HG03196 (cell line): ENCODE measurements at regions not wholly inside any gene's neighbourhood (a gene's known extent, or its start where the extent isn't known, plus 50 kb on each side); places are given as distances from the start of the nearest gene placed in this dataset.

Experiments used
- ATAC-seq: cut with Tn5 transposase; IDR thresholded peaks from one replicate; pipeline ENCODE4 v1.9.1; 2021; ENCODE audit not compliant: unreplicated experiment

- no peak for ATAC-seq
Observed at GRCh38 chr6:134744301-134744700, 205.6 kb downstream of the ALDH8A1 start.

- ATAC-seq: no peak
Observed at GRCh38 chr6:134741200-134741536, 208.7 kb downstream of the ALDH8A1 start.

GRCh38 chr6:134740473-134741199 lies 209.3 kb downstream of the ALDH8A1 start:
- no peak for ATAC-seq

- ATAC-seq: no peak
Observed at GRCh38 chr6:134740027-134740373, 209.9 kb downstream of the ALDH8A1 start.

- ATAC-seq: no peak
Observed at GRCh38 chr6:134739299-134740026, 210.4 kb downstream of the ALDH8A1 start.

GRCh38 chr6:134738211-134738885 lies 211.6 kb downstream of the ALDH8A1 start:
- ATAC-seq: no peak

- no peak for ATAC-seq
Observed at GRCh38 chr6:134735461-134735860, 214.4 kb downstream of the ALDH8A1 start.

GRCh38 chr6:134734312-134734869 lies 215.5 kb downstream of the ALDH8A1 start:
- ATAC-seq: no peak

GRCh38 chr6:134733801-134734200 lies 216.1 kb downstream of the ALDH8A1 start:
- ATAC-seq: no peak

- no peak for ATAC-seq
Observed at GRCh38 chr6:134732763-134733162, 217.1 kb downstream of the ALDH8A1 start.

GRCh38 chr6:134731615-134732014 lies 218.3 kb downstream of the ALDH8A1 start:
- ATAC-seq: no peak

- ATAC-seq: no peak
Observed at GRCh38 chr6:134730013-134730412, 219.9 kb downstream of the ALDH8A1 start.

GRCh38 chr6:134729561-134729960 lies 220.3 kb downstream of the ALDH8A1 start:
- no peak for ATAC-seq

- ATAC-seq: no peak
Observed at GRCh38 chr6:134727081-134727480, 222.8 kb downstream of the ALDH8A1 start.

- ATAC-seq: no peak
Observed at GRCh38 chr6:134725590-134725989, 224.3 kb downstream of the ALDH8A1 start.

GRCh38 chr6:134724771-134725340 lies 225.0 kb downstream of the ALDH8A1 start:
- no peak for ATAC-seq

- ATAC-seq: no peak
Observed at GRCh38 chr6:134723081-134723871, 226.6 kb downstream of the ALDH8A1 start.

GRCh38 chr6:134722200-134722870 lies 227.6 kb downstream of the ALDH8A1 start:
- ATAC-seq: no peak

- no peak for ATAC-seq
Observed at GRCh38 chr6:134721060-134721405, 228.9 kb downstream of the ALDH8A1 start.

- ATAC-seq: no peak
Observed at GRCh38 chr6:134720353-134721059, 229.4 kb downstream of the ALDH8A1 start.
